ENCODE measurements at regions not wholly inside any gene's neighbourhood (a gene's known extent, or its start where the extent isn't known, plus 50 kb on each side); places are given as distances from the start of the nearest gene placed in this dataset.

DNA sequence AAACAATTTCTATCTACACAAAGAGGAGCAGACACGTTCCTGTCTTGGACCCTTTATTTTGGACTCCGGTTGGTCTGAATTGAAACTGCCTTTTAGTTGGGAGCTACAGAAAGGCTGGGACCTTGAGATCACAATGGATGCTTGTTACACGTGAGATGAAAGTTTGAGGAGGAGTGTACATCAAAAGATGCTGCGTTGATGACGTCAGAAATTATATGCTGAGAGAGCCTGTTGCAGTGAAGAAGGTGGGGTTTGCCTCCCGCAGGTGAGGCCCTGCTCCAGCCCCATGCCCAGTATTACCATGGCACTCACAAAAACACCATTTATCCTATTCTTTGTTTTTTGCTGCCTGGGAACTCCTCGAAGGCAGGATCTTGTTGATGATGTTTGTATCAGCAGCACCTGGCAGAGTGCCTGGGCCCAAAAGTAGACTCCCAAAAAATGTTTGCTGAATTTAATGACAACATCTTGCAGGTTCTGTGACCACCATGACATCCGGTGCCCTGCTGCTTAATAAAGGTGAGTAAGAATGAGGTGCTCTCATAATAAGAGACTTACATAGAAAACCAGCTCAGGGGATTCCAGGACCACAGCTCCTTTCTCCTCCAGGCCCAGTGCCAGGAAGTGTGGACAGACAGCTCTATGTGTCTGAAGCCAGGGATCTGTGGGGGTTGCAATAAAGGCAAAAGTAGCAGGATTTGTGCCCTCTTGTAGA is 136.1 kb upstream of the UBE2E1 start:
- intact Hi-C loops (cut with DNase I; ENCODE audit: low total_unique reads), result no loop called here
- H3K36me3 ChIP-seq, result no peaks in the 10 kb centered on the region
- peaks cover 0 to 12% (median 8%) of the 10 kb centered on the region in 4 donors for H3K4me1 ChIP-seq
- no peak for TF ChIP-seq EP300 (IDR thresholded peaks at IDR 0.05)
- no peak for TF ChIP-seq POLR2A (IDR thresholded peaks at IDR 0.05)
- no peak for TF ChIP-seq POLR2AphosphoS5 (IDR thresholded peaks at IDR 0.05)
- TF ChIP-seq, protein P1, sequence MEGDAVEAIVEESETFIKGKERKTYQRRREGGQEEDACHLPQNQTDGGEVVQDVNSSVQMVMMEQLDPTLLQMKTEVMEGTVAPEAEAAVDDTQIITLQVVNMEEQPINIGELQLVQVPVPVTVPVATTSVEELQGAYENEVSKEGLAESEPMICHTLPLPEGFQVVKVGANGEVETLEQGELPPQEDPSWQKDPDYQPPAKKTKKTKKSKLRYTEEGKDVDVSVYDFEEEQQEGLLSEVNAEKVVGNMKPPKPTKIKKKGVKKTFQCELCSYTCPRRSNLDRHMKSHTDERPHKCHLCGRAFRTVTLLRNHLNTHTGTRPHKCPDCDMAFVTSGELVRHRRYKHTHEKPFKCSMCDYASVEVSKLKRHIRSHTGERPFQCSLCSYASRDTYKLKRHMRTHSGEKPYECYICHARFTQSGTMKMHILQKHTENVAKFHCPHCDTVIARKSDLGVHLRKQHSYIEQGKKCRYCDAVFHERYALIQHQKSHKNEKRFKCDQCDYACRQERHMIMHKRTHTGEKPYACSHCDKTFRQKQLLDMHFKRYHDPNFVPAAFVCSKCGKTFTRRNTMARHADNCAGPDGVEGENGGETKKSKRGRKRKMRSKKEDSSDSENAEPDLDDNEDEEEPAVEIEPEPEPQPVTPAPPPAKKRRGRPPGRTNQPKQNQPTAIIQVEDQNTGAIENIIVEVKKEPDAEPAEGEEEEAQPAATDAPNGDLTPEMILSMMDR (IDR thresholded peaks at IDR 0.05), result no peak
- DNase-seq, result no peak
- no peak overlapping the region for H3K27ac ChIP-seq
- H3K4me3 ChIP-seq, result no peak overlapping the region
- WGBS, 5 donors, result 85 to 92% (median 87%) methylated on average over 8 of the region's 8 CpGs
- H3K9me3 ChIP-seq, result no peaks in the 10 kb centered on the region
- H3K27me3 ChIP-seq, result peaks cover 0 to 18% (median 11%) of the 10 kb centered on the region in 3 donors

DNA sequence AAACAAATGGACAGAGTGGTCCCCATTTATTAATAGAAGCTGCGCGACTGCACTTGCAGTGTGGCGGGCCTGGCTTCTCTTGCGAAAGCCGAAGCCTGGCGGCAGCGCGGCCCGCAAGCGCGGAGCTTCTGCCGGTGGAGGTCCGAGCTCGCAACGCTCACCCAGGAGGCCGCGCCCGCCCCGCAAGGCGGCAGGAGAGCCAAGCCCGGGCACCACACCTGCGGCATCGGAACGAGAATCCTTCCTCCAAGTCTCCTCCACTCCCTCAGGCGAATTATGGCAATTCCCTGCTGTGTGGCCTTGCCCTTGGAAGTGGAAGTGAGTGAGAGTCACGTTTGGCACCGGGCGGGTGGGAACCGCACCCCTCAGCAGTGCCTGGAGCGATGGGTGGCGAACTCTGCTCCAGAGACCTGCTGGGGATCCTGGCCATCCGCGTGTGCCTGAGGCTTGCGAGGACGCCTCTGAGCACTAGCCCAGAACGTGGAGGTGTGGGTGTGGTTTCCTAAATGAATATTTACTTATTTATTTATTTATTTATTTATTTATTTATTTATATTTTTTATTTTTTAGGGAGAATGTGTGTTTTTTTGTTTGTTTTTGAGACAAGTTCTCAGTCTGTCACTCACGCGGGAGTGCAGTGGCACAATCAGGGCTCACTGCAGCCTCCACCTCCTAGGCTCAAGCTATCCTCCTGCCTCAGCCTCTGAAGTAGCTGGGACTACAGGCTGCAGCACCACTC is 133.7 kb upstream of the UBE2E1 start:
- intact Hi-C loops (cut with DNase I; ENCODE audit: low total_unique reads), result no loop called here
- no peaks in the 10 kb centered on the region for H3K36me3 ChIP-seq
- H3K4me1 ChIP-seq, result peaks cover 0 to 12% (median 8%) of the 10 kb centered on the region in 4 donors
- peaks cover 0 to 18% (median 11%) of the 10 kb centered on the region in 3 donors for H3K27me3 ChIP-seq
- H3K27ac ChIP-seq, result no peak overlapping the region
- DNase-seq, result peak; percentile 36 to 70
- TF ChIP-seq POLR2AphosphoS5 (IDR thresholded peaks at IDR 0.05) (no peak), POLR2A (IDR thresholded peaks at IDR 0.05) (no peak), EP300 (IDR thresholded peaks at IDR 0.05) (no peak)
- TF ChIP-seq, protein P1 (IDR thresholded peaks at IDR 0.05), result no peak
- peak overlapping the region; percentile 36 to 45 (median 38) for H3K4me3 ChIP-seq
- H3K9me3 ChIP-seq, result no peaks in the 10 kb centered on the region
- 20 to 28% (median 23%) methylated on average over 29 to 38 of the region's 38 CpGs for WGBS, 5 donors

DNA sequence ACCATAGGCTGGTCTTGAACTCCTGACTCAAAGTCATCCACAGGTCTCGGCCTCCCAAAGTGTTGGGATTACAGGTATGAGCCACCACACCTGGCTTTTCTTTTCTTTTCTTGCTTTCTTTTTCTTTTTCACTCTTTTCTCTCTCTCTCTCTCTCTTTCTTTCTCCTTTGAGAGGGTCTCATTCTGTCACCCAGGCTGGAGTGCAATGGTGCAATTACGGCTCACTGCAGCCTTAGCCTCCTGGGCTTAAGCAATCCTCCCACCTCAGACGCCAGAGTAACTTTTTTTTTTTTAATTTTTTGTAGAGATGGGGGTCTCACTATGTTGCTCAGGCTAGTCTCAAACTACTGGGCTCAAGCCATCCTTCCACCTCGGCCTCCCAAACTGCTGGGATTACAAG is 133.1 kb upstream of the UBE2E1 start:
- WGBS, 5 donors, result 81 to 88% (median 87%) methylated on average over 4 of the region's 4 CpGs
- no peak for TF ChIP-seq POLR2AphosphoS5 (IDR thresholded peaks at IDR 0.05)
- TF ChIP-seq, protein P1 (IDR thresholded peaks at IDR 0.05), result no peak
- no peak for TF ChIP-seq POLR2A (IDR thresholded peaks at IDR 0.05)
- TF ChIP-seq EP300 (IDR thresholded peaks at IDR 0.05), result no peak
- H3K9me3 ChIP-seq, result no peaks in the 10 kb centered on the region

DNA sequence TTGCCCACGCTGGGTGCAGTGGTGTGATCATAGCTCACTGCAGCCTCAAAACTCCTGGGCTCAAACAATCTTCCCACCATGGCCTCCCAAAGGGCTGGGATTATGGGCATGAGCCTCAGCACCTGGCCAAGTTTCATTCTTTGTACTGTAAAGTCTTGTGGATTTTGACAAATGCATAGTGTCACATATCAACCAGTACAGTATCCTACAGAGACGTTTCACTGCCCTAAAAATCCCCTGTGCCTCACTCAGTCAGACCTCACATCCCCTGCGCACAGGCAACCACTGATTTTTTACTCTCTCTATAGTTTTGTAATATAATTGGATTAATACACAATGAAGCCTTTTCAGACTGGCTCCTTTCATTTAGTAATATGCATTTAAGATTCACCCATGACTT is 130.7 kb upstream of the UBE2E1 start:
- TF ChIP-seq POLR2AphosphoS5 (IDR thresholded peaks at IDR 0.05) (no peak), POLR2A (IDR thresholded peaks at IDR 0.05) (no peak), EP300 (IDR thresholded peaks at IDR 0.05) (no peak)
- TF ChIP-seq, protein P1 (IDR thresholded peaks at IDR 0.05), result no peak
- Histone ChIP-seq H3K9me3 (no peaks in the 10 kb centered on the region), H3K4me1 (peaks cover 0 to 12% (median 8%) of the 10 kb centered on the region in 4 donors), H3K36me3 (no peaks in the 10 kb centered on the region), H3K4me3 (no peak overlapping the region), H3K27ac (no peak overlapping the region), H3K27me3 (peaks cover 0 to 18% (median 11%) of the 10 kb centered on the region in 3 donors)
- intact Hi-C loops (cut with DNase I; ENCODE audit: low total_unique reads), result no loop called here
- WGBS, 5 donors, result 47 to 93% (median 86%) methylated on average over 3 of the region's 3 CpGs
- DNase-seq, result no peak

More for the DNA sequence above, 133.1 kb upstream of the UBE2E1 start:
- peaks cover 0 to 18% (median 11%) of the 10 kb centered on the region in 3 donors for H3K27me3 ChIP-seq
- peaks cover 0 to 12% (median 8%) of the 10 kb centered on the region in 4 donors for H3K4me1 ChIP-seq
- intact Hi-C loops (cut with DNase I; ENCODE audit: low total_unique reads), result no loop called here
- H3K27ac ChIP-seq, result no peak overlapping the region
- no peaks in the 10 kb centered on the region for H3K36me3 ChIP-seq
- no peak for DNase-seq
- H3K4me3 ChIP-seq, result no peak overlapping the region
